Kidney glomerular epithelial cell (primary cell): ENCODE measurements at regions not wholly inside any gene's neighbourhood (a gene's known extent, or its start where the extent isn't known, plus 50 kb on each side); places are given as distances from the start of the nearest gene placed in this dataset.
"Not testable (repeated sequence)": the region's sequence is repeated elsewhere in the genome, so short reads cannot be mapped to it uniquely, and the experiment has no call there.

Experiments used
- DNase-seq: peaks from one replicate; lab custom pipeline; 2025; lab: John Stamatoyannopoulos, UW

DNA sequence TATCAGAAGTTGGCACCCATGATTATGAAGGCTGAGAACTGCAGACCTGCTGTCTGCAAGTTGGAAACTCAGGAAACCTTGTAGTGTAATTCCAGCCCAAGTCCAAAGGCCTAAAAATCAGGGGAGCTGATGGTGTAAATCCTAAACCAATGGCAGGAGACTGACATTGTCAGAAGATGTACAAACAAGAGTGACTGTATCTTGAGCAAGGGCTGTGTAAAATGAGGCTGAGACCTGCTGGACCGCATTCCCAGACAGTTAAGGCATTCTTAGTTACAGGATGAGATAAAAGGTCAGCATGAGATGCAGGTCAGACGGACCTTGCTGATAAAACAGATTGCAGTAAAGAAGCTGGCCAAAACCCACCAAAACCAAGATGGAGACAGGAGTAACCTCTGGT, 147.7 kb downstream of the COG6 start:
- DNase-seq, result no peak

DNA sequence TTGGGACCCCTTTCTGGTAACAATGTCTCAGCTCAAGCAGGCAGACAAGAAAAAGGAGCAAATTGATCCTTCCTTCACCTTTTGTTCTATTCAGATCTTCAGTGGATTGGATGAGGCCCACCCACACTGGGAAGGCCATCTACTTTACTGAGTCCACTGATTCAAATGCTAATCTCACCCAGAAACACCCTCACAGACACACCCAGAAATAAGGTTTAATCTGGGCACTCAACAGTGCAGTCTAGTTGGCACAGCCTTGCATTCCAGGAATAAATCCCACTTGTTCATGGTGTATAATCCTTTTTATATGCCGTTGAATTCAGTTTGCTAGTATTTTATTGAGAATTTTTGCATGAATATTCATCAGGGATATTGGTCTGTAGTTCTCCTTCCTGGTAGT, 148.4 kb downstream of the COG6 start:
- no peak for DNase-seq

DNA sequence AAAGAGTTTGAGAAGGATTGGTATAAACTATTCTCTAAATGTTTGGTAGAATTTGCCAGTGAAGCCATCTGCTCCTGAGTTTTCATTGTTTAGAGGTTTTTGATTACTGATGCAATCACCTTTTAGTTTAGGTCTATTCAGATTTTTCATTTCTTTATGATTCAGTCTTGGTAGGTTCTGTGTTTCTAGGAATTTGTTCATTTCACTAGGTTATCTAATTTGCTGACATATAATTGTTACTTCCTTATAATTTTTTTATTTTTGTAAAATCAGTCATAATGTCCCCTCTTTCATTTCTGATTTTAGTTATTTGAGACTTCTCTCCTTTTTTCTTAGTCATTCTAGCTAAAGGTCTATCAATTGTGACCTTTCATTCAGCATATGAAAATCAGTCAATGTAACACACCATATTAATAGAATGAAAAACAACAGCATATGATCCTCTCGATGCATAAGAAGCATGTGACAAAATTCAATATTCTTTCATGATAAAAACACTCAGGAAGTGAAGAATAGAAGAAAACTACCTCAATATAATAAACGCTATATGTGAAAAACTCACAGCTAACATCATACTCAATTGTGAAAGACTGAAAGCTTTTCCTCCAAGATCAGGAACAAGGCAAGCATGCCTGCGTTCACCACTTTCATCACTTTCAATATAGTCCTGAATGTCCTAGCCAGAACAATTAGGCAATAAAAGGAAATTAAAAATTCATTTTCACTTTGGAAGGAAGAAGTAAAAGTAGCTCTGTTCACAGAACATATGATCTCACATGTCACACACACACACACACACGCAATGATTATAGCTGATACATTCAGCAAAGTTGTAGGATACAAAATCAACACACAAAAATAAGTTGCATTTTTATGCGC, 149.1 kb downstream of the COG6 start:
- DNase-seq, result no peak

DNA sequence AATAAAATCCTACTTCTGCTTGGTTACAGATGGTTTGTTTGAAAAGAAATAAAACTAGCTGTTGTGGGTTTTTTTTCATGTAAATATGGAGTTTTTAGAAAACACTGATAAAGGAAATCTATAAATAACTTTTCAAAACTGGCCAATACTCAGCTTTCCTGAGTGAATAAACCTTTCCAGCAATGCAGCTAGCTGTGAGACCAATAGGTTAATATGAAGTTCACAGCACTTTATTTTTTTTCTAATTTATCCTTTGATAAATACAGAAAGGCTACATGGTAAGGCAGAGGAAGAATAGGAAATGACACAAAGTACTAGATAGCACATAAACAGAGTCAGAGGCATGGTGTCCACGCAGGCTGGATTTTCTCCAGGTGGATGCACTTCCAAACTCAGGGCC, 154.0 kb downstream of the COG6 start:
- no peak for DNase-seq

DNA sequence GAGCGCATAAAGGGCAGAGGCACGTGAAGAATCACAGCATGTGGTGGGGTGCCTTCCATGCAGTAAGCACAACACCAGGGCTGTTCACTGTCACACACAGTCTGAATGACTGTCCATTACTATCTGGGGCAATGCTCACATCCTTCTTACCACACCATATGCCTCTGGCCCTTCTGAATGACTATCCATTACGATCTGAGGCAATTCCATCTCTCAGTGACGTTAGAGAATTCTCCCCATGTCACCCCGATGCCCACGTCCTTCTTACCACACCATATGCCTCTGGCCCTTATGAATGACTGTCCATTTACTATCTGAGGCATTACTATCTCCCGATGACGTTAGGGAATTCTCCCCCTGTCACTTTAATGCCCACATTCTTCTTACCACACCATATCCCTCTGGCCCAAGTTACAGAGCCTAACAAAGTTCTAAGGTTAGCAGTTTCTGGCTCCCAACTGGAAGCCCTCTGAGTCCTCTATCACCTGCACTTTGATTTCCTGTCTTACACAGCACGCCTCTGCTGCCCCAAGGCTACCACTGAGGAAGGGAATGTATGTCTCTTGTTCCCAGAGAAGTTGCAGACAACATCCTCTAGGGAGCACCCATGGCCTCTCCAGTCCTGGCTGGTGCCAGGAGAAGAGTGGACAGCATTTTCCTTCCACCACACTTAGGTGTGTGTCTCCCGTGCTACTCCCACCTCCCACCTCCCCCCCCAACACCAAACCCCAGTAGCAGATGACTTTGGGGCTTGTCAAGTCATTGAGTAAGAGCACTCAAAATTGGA, 154.8 kb downstream of the COG6 start:
- no peak for DNase-seq

DNA sequence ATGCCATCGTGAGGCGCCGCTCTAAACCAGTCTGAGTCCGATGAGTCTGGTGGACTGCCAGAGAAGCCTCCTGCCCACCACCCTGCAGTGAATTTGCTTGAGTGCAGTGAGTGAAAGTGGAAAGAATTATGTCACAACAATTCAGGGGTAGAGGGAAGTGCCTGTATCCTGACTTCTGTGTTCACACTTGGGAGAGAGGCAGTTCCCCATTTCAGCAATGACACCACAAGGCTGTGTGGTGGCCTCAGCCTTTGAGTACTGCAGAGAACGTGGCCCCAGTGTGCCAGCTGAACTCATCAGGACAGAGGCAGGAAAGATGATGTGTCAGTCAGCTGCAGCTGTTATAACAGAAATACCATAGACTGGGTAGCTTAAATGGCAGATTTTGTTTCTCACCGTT, 155.6 kb downstream of the COG6 start:
- DNase-seq, result no peak

DNA sequence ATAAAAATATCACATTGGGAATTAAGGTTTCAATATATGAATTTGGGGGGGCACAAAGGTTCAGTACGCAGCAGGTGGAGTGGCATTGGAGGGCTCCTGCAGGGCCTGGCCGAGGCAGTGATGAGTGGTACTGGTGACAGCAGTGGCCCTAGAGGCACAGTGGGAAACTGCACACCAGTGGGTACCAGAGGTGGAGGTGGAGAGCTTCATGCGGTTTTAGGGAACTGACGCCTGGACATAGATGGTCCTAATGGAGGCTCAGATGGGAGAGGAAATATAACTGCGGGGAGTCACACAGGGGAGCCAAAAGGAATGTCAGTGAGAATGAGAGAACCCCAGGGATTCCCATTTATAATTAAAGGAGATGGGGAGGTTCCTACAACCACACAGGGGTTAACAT, 156.2 kb downstream of the COG6 start:
- no peak for DNase-seq

DNA sequence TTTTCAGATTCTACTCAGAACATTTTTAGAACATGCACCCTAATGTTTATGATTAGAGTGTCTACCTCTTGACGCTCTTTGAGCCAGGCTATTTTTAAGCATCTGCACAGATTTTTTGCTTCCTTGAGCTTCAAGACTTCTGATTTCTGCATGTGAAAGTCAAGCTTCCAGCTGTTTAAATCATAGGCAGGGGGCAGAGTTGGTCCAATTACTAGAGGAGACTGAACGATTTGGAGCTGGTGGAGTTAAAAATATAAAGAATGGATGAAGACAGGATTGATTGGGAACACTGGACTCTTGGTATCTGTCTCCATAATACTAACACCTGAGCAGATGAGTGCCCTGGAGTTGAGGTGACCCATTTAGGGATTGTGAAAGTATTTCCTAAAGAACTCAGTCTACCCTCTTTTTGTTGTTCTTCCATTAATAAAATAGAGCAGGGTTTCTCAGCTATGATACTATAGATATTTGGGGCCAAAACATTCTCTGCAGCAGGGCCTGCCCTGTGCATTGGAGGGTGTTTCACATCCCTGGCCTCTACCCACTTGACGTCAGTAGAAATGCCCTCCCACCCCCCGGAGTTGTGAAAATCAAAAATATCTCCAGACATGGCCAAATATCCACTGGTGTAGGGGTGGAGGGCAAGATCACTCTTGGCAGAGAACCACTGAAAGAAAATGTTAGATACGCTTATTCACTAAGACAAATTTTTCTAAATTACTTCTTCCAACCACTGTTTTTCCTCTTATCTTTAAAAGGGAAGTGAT, 160.1 kb downstream of the COG6 start:
- no peak for DNase-seq

DNA sequence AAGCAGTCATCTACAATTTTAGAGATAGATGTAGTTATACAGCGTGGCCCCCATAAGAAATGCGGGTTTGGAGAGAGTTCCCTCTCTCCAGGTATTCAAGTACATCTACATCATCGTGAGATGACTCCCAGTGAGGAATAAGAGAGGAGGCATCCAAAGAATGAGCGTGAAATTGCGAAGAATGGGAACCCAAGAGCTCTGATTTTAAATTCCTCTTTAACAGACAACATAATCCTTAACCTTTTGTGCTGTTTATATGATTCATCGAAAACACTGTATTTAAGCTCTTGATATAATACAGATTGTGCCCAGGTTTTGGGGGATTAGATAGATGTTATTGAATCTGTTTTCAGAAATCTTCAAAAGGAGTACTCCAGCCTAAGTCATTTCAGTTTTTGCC, 161.5 kb downstream of the COG6 start:
- no peak for DNase-seq

DNA sequence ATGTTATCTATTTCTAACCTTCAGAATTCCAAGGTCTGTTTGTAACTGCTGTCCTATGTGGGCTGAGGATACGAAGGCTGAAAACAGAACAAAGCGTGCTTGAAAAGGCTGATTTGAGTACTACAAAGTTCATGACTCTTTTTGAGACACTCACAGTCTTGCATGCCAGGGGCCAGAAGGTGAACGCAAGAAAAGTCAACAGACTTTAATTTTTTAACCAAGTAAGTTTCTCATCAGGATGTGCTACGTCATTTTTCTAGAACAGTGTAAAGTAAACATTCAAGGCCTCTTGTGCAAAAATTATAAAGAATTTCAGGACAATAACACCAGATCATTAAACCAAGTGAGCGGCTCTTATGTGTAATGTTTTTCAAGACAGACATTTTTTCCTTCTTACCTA, 163.5 kb downstream of the COG6 start:
- no peak for DNase-seq

DNA sequence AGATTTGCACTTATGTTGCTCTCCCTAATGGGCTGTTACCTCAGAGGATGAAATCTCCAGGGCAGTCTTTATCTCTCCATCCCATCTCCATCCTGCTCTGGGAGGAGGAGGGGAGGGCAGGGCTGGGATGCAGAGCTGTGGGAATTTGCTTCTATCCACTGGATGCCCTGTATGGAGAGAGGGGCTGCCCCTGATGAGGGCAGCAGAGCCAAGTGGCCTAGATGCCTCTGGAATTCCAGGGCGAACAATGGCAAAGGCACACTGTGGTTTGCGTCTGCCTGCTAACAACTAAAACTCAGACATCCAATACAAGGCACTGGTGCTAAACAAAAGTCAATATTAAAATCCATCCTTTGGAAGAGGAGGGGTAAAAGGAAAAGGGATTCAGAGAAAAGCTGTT, 165.1 kb downstream of the COG6 start:
- DNase-seq, result no peak

DNA sequence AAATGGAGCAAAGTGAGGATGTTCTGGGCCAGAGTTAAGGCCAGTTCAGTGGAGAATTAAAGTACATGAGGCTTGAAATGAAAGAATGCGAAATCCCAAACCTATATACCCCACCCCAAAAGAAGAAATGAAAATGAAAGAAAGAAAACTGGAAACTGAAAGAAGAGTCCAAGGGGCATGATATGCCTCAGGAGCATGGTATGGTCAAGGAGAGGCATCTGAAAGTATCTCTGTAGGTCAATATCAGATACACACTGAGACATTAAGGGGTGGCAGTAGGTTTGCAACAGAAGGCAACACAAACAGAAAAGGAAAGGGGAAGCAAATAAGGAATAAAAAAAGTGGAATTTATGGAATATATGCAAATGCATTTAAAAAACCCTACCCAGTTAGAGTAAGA, 166.5 kb downstream of the COG6 start:
- no peak for DNase-seq

DNA sequence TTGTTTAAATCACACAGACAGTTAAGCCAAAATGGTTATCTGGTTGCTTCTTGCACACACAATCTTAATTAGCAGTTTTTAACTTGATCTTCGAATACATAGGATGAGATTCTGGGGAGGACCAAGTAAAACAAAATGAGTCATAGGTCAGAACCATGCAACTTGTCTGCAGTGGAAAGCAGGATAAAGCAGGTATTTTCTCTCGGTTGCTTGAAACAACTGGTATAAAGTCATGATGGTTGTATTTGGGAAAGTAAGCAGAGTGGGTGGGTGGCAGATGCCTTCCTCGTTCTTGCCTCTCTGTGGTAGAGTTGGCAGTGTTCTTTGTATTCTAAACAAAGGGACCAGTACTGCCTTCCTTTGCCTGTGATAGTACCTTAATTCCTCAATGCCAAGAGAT, 167.0 kb downstream of the COG6 start:
- DNase-seq, result no peak

DNA sequence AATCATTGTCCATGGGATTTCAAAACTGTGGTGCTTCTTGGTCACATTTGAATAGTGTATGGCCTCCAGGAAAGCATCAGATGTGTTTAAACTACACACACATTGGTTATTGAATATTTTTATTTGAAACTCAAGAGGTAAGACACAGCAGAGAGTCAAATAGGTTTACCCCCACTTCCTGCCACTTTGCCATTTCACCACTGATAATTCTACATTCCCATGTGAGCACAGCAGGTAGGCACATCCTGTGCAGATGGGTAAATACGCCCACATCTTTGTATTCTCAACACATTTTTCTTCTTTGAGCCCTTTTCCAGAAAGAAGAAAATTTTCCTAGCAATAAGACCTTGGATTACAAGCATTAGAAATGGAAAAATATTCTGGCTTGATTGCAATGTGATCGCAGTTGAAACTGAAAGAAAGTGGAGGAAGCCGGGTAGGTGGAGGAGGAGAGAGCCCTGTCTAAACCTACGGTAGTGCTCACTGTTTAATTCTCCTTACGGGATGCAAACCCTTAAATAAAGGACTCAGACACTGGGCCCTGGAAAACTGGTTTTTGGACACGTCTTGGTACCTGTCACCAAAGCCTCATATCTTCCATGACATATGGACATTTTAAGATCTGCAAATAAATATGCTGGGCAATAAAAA, 167.7 kb downstream of the COG6 start:
- no peak for DNase-seq

DNA sequence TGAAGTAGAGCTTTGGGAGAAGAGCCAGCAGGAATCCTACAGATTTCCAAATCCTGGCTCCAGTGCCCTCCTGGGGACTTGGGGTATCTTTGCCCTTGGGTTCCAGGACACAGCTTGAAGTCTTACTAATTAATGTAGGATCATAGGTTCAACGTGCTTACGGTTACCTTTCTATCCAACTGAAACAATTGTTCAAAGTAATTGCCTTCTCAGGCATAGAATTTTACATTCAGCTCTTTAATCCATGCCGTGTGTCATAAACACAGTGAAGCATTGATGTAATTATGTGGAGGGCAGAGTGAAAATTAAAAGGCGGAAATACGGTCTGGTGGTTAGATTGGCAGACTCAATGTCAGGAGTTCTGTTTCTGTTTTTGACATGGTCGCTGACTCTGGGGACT, 170.4 kb downstream of the COG6 start:
- DNase-seq, result no peak

DNA sequence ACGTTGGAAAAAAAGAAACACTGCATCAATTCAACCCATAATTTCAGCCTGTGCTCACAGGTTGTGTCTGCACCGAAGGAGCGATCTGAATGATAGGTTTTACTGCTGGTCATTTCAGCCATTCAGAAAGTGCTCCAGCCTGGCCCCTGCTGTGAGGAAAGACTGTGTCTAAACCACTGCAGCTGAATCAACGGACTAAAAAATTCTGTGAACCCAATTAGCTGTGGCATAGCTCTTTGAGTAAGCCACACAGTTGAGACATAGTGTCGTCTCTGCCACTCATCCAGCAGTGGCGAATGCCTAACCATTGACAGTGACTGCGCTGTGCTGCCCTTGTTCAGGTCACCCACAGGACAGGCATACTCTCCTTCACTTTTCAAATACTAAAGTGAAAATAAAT, 179.8 kb downstream of the COG6 start:
- no peak for DNase-seq

DNA sequence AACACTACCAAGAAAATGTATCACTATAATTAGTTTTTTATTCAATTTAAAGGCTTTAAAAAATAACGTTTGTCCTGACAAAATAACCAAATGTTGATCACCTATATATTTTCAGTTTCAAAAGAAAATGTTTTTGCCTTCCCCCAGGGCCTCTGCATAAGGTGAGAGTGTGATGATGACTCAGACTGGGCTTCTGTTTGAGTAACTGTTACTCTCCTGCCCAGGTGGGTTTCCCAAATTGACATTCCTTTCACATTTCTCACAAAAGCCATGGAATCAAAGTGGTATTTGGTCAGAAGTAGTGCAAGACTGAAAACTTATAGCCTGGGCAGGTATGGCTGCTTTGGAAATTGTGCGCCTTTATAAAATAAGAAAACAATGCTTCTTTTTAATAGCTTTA, 180.6 kb downstream of the COG6 start:
- no peak for DNase-seq

DNA sequence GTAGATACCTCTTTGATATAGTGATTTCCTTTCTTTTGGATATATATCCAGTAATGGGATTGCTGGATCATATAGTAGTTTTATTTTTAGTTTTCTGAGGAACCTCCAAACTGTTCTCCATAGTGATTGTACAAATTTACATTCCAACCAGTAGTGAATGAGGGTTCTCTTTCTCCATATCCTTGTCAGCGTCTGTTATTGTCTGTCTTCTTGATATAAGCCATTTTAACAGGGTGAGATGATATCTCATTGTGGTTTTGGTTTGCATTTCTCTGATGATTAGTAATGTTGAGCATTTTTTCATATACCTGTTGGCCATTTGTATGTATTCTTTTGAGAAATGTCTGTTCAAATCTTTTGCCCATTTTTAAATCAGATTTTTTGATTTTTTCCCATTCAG, 182.4 kb downstream of the COG6 start:
- DNase-seq, result not testable (repeated sequence)

DNA sequence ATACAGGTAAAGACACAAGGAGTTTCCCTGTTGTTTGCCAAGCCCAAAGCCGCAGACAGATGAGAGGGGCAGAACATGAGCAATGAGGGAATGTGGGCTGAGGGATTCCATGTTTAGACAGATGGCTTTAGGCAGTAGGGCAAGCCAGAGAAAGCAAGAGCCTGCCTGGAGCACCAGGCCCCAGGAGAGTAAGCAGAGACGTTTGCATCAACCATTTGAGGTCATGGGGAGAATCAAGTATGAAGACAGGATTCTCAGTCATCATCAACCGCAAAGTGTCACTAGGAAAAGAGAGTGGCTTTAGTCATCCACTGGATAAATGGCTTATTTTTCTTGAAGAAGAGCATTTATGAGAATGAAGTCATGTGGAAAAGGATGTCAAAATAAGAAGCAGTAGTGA, 184.7 kb downstream of the COG6 start:
- DNase-seq, result no peak

DNA sequence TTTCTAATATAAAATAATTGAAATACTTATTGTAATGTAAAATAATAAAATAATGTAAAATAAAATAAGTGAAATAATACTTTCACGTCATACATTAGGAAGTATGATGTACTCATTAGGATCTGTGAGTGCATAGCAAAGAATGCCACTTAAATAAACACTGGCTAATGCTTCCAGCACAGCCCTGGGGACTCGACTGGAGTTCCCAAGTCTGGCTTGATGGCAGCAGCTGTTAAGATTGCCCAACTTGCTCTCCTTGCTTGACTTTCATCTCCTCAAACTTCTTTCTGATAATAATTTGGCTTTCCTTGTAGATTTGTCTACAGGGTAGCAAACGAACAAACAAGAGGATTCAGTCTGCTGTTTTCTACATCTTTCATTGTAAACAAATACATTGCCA, 191.9 kb downstream of the COG6 start:
- DNase-seq, result no peak

DNA sequence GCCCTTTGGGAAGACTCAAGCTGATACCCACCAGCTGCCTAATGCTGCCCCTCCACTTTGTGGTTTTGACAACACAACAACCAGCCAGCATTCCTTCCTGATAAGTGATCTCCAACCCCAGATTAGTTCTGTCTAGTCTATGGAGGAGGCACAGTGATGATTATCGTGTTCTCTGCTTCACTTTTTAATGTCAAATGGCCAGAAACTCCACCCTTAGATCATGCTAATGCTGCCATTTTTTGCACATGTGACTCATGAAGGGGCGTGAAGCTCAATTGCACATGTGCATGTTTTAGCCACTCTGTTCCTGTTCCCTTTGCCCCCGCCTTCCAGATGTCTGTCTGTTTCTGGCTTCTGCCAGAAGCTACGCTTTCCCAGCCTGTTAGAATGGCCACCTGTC, 199.8 kb downstream of the COG6 start:
- DNase-seq, result no peak

DNA sequence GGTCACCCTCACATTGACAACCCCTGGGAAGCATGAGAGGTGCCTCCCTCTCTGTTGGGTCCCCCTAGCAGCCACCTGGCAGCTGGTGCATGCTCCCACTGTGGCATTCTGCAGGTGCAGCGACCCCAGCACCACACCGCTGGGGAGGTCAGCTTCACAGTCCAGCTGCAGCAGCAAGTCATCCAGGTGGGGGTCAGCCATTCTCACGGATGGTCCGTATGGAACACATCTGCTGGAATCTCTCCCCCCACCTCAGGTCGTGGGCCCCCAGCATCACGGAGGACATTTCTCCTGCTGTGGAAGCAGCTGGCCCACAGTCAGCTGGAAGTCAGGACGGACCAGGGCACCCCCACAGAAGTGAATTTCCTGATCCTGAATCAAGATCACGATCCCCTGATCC, 201.3 kb downstream of the COG6 start:
- DNase-seq, result no peak
